Ascending aorta (tissue), 2 donors: ENCODE measurements at regions not wholly inside any gene's neighbourhood (a gene's known extent, or its start where the extent isn't known, plus 50 kb on each side); places are given as distances from the start of the nearest gene placed in this dataset.

Experiments used
- DNase-seq, 2 donors: peaks; one replicate each; pipeline ENCODE4 v3.0.0-alpha.2; 2019; ENCODE audit warnings: low spot score in 2 of 2
- H3K27ac ChIP-seq, 2 donors: fragments of 200-600 bp; sonication (generic); one replicate each; pipeline ENCODE4 v1.5.1; 2016 to 2017; ENCODE audit warnings: mild to moderate bottlenecking in 1 of 2
- H3K27me3 ChIP-seq: fragments of 200-600 bp; sonication (generic); one replicate; pipeline ENCODE4 v1.5.1; 2017
- H3K36me3 ChIP-seq, 2 donors: fragments of 200-600 bp; sonication (generic); one replicate each; pipeline ENCODE4 v1.5.1; 2016
- H3K4me1 ChIP-seq, 2 donors: fragments of 200-600 bp; sonication (generic); one replicate each; pipeline ENCODE4 v1.5.1; 2016 to 2017; ENCODE audit warnings: mild to moderate bottlenecking in 1 of 2
- H3K4me3 ChIP-seq, 2 donors: fragments of 200-600 bp; sonication (generic); one replicate each; pipeline ENCODE4 v1.5.1; 2016 to 2017; ENCODE audit warnings: mild to moderate bottlenecking in 1 of 2
- H3K9me3 ChIP-seq, 2 donors: fragments of 200-600 bp; sonication (generic); one replicate each; pipeline ENCODE4 v1.5.1; 2016
- CTCF ChIP-seq, 3 experiments: fragments of 200-600 bp in 2 of 3; fragments of 450-650 bp in 1 of 3; sonication (generic) in 2 of 3; IDR thresholded peaks; one replicate each; pipeline ENCODE4 v1.5.1; 2016 to 2019; ENCODE audit warnings: antibody characterized with exemption in 3 of 3, mild to moderate bottlenecking in 1 of 3, moderate library complexity in 1 of 3
- intact Hi-C: fragments of 100-400 bp; cut with DNase I; formaldehyde crosslinking; loops from one replicate; pipeline ENCODE4 v1.15.1; 2023

GRCh38 chr13:65301506-65301905, 1928.6 kb downstream of the PCDH9 start:
- intact Hi-C loops, result no loop called here
- no peaks in the 10 kb centered on the region for H3K36me3 ChIP-seq

GRCh38 chr13:65300220-65300619, 1929.9 kb downstream of the PCDH9 start:
- H3K4me3 ChIP-seq, result no peak overlapping the region
- TF ChIP-seq CTCF (IDR thresholded peaks at IDR 0.05), result no peak
- no peak for DNase-seq
- H3K36me3 ChIP-seq, result no peaks in the 10 kb centered on the region
- intact Hi-C loops, result no loop called here
- H3K27me3 ChIP-seq, result no peaks in the 10 kb centered on the region
- no peaks in the 10 kb centered on the region for H3K9me3 ChIP-seq
- H3K4me1 ChIP-seq, result no peaks in the 10 kb centered on the region
- no peak overlapping the region for H3K27ac ChIP-seq

More at GRCh38 chr13:65301506-65301905, 1928.6 kb downstream of the PCDH9 start:
- Histone ChIP-seq H3K9me3 (no peaks in the 10 kb centered on the region), H3K27me3 (no peaks in the 10 kb centered on the region), H3K4me3 (no peak overlapping the region), H3K27ac (no peak overlapping the region), H3K4me1 (no peaks in the 10 kb centered on the region)
- DNase-seq, result no peak
- no peak for TF ChIP-seq CTCF (IDR thresholded peaks at IDR 0.05)

- Histone ChIP-seq H3K27ac (no peak overlapping the region), H3K27me3 (no peaks in the 10 kb centered on the region), H3K9me3 (no peaks in the 10 kb centered on the region), H3K4me3 (no peak overlapping the region), H3K36me3 (no peaks in the 10 kb centered on the region), H3K4me1 (no peaks in the 10 kb centered on the region)
- intact Hi-C loops, result no loop called here
- TF ChIP-seq CTCF (IDR thresholded peaks at IDR 0.05), result no peak
- no peak for DNase-seq
These were observed 1936.5 kb downstream of the PCDH9 start for GRCh38 chr13:65293530-65294198.

- Histone ChIP-seq H3K4me1 (no peaks in the 10 kb centered on the region), H3K27me3 (no peaks in the 10 kb centered on the region), H3K27ac (no peak overlapping the region), H3K9me3 (no peaks in the 10 kb centered on the region), H3K4me3 (no peak overlapping the region), H3K36me3 (no peaks in the 10 kb centered on the region)
- no peak for DNase-seq
- intact Hi-C loops, result no loop called here
- TF ChIP-seq CTCF (IDR thresholded peaks at IDR 0.05), result no peak
These were observed 1937.6 kb downstream of the PCDH9 start for GRCh38 chr13:65292488-65292901.

- intact Hi-C loops, result no loop called here
- no peak for TF ChIP-seq CTCF (IDR thresholded peaks at IDR 0.05)
- Histone ChIP-seq H3K36me3 (no peaks in the 10 kb centered on the region), H3K9me3 (no peaks in the 10 kb centered on the region), H3K27me3 (no peaks in the 10 kb centered on the region), H3K4me1 (no peaks in the 10 kb centered on the region), H3K27ac (no peak overlapping the region), H3K4me3 (no peak overlapping the region)
- no peak for DNase-seq
These were observed 1942.7 kb downstream of the PCDH9 start for GRCh38 chr13:65287405-65287804.
